ENCODE measurements at regions not wholly inside any gene's neighbourhood (a gene's known extent, or its start where the extent isn't known, plus 50 kb on each side); places are given as distances from the start of the nearest gene placed in this dataset.

DNA sequence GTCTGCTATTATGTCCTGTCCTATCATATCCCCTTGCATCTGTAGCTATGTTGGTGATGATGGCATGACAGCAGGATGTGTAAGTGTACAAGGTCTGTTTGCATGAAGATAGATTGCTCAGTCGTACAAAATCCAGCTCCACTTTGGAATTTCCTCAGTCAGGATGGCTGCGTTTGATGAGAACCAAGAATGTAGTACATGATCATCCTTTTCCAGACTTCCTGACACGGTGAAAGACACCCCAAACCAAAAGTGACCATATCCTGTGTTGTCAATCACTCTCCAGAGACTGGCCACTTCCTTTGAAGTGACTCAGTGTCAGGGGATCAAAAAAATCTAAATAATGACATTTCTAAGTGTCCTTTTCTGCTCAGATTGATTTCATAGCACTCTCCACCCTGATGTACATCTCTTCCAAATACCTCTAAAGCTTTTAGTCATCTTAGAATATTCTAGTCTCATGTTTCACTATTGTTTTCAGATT, 213.4 kb downstream of the PLK2 start:
- DNase-seq: no peak

DNA sequence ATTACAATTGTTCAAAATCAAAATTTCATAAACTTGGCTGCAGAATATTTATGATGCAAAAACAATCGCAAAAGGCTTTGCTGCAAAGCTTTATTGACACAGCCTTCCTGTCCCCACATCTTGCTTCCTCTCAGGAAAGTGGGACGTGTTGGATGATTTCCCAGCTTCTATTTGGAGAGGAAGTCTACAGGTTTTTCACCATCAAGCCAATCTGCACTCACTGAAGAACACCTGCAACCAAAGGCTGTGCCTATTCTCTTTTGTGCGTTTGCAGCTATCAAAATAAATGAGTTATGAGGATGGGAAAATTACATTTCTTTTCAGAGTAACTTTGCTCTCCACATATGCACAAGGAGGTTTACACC, 214.4 kb downstream of the PLK2 start:
- no peak for DNase-seq

DNA sequence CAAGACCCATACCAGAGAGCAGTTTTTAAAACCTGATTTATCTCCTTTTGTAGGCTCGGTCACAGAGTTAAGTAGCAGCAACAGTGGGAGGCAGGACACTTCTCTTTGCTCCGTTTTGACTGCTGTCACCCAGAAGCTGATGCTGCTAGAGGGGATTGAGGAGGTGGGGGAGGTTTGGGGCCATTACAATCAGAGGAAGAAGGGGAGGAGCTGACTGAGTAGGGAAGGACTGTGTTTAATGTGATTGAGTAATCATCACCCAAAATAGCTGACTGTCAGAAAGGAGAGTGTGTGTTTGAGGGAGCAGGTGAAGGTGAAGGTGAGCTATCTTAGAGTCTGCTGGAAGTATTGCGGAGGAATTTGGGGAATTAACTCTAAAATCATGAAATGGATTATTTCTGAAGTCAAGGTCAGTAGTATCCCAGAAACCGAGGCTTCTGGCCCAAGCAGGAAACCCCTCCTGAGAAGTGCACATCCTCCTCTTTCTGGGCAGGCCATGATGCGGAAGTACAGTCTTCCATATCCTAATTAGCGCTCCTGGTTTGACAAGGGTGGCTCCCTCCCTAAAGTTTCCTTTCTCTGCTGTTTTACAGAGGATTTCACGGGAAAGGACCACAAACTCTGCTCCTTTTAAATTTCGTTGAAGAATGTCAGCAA, 214.9 kb downstream of the PLK2 start:
- DNase-seq: no peak

DNA sequence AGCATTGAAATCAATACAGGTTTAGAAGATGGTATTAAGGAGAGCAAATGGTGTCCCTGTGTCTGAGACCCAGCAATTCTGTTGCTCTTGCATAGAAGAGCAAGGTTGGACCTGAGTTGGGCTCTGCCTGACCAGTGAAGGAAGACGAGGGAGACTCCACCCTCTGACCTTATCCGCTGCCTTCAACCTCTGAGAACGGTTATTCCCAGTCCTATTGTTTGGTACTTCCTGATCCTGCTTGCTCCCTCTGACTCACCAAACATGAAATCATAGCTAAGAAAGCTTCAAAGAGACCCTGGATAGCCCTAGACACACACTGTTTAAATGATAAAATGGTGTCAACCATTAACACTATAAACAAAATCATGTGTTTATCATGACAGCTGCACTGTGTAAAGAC, 218.5 kb downstream of the PLK2 start:
- no peak for DNase-seq

DNA sequence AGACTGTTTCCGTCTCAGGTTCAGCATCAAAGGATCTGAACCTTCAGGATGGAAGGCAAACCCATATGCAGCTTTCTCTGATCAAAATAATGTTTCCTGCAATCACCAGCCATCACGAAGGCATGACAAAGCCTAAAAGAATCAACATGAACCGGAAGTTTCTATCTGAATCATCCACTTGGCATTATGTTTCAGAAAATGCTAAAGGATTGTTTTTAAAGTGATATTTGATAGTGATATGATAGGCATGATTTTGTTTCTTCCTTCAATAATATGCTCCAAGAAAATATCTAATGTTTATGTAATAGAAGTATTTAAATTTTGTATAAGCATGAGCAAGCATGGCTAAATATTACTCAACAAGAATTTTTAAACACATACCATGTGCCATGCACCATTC, 219.6 kb downstream of the PLK2 start:
- no peak for DNase-seq

DNA sequence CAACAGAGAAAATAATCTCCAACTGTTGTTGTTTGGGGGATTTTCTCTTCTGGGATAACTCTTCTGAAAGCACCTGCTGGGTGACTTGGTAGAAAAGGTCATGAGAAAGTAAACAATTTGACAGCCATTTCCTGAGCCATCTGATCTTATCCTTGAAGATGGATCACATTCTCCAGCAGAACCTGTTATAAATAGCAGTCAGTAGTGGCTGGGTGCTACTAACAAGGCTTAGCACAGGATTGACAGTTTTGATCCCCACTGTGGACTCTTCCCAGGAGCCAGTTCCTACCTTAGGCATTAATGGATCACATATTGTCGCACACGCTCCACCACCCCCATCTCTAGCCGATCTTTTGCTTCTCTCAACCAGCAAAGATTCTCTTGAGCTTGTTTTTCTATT, 220.2 kb downstream of the PLK2 start:
- DNase-seq: no peak

DNA sequence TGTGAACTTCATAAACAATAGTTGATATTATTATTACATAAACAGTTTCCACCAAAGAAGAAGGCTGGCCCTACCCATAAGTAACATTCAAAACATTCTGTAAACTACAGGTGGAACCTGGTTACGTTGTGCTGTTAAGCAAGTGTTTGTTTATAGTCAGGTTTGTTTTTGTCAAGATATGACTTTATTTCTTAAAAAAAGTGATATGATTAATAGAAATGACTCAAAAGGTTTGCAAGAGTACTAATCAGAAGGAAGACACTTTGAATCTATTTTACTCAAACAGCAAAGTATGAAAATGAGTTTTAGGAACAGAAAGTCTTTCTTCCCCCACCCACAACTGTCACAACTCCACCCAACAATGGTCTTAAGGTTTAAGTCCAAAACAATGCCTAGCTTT, 220.8 kb downstream of the PLK2 start:
- DNase-seq: no peak

DNA sequence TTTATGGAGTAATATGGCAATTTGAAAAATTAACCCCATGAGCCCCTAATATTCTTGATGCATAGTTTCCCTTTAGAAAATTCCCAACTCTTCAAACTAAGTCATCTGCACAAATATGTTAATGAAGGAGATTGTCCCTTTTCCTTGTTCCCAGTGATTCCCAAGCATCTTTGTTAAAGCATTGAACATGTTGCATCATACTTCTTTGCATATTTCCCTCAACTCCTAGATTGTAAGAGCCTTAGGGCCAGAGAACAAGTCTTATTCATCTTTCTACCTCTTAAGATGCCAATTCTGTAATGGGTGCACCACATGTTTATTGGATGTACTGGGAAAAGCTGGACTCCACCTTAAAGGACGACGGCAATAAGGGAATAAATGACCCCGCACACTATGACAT, 223.4 kb downstream of the PLK2 start:
- DNase-seq: no peak

DNA sequence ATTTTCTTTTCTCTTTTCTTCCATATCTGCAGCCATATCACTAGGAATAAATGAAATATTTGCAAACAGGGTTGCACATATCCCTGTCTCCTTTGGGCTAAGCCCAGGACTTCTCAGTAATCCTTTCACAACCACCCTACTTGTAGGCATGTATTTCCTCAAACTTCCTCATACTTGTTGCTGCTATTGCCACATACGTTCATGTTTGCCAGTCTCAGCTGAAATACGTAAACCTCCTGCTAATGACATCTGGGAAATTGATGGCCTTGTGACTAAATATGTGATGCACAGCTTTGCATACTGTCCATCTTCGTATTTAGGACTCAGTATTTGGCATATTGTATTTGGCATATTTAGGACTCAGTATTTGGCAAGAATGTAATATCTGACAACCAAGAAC, 224.6 kb downstream of the PLK2 start:
- DNase-seq: no peak

DNA sequence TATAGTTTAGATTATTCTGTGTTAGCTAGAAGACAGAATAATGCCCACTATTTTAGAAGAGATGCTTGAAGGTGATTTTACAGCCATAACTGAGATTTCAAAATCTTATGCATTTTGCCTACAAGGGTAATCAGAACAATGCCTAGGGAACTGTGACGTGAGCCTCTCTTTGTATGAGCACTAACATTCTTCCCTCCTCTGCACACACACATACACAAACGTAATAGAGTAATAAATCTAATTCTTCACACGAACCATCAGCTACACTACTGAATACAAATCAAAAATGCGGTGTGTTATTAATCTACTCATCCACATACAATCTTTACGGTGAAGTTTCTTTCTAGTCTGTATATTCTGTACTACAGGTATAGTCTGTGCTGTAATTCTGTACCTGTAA, 227.8 kb downstream of the PLK2 start:
- DNase-seq: no peak

DNA sequence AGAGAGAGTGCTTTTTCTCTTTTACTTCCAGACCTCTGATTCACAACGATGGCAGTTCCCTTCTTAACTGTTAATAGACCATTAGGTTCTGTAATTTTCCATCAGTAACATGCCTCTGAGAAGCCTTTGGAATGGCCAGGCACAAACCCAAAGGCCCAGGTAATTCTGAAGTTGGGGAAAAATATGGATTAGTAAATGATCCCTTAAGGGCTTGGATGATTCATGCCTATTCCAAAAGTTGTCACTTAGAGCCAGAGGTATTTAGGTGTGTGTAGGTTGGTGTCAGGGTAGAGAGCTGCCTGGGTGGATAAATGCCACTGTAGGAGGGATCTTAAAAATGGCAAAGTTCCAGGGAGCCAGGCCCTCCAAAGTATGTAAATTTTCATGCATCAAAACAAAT, 228.8 kb downstream of the PLK2 start:
- DNase-seq: no peak

DNA sequence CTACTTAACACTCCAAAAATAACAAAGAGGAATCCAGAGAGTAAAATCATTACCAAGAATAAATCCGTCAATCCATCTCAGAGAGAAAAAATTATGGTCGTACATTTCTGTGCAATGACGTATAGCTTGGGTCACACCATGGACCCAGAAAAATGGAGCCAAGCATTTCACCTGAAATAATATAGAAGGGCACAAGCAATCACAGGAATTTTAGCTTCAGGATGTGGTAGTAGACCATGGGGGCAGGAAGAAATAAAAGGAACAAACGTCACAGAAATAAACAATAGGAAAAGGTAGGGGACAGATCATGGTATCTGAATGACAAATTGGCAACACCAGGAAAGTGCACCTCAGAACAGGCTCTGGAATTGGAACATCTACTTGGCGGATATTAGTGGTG, 231.0 kb downstream of the PLK2 start:
- no peak for DNase-seq

DNA sequence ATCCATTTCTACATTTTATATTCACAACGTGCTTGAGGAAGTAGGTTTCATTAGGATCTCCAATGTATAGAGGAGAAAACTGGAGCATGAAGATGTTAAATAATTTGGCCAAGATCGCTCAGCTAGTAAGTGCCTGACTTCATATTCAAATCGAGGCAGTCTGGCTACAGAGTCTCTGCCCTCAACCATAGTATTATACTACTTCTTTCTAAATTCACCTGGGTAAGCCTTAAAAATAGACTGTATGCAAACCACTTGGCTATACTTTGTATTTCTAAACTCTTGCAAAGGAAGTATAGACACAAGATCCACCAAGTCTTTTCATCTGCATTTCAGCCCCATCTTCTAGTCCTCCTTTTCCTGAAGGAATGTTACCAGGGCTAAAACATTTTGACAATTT, 232.0 kb downstream of the PLK2 start:
- no peak for DNase-seq

DNA sequence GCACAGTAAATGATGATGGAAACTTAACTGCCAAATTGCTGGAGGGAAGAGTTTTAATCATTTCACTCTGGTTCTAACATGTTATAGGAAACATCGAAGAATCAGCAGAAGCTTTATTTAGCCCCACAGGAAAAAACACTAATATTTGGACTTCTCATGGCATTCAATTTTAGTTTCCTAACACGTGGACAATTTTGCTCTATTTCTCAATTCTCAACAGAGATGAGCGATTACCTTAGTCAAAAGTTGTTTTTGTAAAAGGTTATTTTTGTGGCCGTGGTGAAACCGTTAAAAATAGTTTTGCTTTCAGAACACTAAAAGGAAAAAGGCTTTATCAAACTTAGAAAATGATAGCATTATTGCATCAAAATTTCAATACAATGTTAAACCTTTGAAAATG, 235.2 kb downstream of the PLK2 start:
- DNase-seq: no peak

DNA sequence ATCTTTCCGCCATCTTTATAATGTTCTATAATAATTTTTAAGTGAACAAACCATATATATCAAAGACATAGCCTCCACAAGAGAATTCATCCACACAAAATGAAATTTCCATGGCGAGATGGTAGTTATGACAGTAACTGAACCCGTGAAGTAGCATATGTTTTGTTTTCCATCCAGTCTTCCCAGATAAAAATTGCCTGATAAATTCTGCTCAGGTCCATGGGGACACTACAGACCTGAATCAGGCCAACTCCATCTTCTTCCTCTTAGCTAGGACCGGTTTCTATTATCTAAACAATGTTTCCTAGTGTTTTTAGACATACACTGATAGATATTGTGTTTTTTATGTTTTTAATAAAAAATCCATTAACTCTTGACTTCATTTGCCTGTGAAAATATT, 235.7 kb downstream of the PLK2 start:
- DNase-seq: no peak

DNA sequence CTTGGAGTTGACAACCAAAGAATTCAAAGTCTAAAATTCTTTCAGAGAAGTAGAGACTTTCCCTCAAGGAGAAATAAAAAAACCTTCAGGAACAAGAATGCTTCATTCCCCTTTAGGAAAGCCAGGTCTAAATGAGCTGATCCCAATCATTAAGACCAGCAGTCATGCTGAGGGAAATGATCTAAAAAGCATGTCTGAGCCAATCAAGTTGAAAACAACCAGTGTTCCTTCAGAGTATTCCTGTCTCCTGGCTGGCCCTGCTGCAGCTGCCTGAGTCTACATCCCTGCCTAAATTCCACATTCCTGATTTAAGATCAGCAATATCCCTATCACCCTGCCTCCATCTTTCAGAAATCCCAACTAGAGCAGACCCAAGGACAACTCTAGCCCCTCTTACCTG, 244.5 kb downstream of the PLK2 start:
- DNase-seq: no peak

DNA sequence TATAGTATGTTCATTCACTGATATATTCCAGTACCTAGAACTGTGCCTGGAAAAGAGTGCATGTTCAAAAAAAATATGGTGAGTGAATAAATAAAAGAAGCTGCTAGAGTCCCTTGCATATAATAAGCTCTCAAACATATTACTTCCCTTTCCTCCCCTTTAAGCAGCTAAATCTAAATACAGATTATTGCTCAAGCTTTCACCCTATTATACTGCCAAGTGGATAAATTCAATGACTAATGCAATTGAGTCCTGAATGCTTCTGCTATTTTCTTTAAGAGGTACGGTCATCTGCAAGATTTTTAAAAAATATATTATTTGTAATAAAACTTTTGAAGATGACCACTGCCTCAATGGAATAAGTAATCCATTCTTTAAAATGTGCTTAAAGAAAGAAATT, 248.4 kb downstream of the PLK2 start:
- no peak for DNase-seq

DNA sequence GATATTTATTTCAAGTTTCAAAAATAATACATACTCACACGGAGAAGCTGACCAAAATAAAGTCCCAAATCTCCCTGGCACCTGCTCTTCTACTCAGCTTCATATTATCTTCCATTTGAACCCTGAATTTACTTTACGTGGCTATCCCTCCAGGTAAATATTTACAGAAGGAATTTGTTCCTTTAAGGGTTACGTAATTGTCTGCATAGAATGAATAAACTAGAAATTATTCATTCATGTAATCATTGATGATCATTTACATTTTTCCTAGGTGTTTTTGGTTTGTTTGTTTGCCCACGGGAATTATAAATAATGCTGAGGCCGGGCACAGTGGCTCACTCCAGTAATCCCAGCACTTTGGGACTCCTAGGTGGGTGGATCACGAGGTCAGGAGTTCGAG, 251.2 kb downstream of the PLK2 start:
- DNase-seq: no peak

DNA sequence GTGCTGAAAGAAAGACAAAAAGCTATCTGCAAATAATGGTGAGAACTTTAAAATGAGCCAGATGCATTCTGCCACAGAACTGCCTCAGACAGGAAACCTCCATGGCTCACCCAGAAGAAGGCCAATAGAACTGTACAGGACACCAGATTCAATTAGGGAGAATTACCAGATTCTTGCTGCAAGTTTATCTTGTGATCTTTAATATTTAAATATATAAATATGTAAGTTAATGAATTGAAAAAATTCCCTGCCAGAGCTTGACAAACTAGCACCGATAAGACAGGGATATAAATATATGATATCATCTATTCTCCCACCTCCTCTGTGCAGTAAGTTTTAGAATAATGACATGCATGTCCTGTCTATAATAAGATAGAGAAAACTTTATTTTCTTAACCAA, 252.8 kb downstream of the PLK2 start:
- no peak for DNase-seq

DNA sequence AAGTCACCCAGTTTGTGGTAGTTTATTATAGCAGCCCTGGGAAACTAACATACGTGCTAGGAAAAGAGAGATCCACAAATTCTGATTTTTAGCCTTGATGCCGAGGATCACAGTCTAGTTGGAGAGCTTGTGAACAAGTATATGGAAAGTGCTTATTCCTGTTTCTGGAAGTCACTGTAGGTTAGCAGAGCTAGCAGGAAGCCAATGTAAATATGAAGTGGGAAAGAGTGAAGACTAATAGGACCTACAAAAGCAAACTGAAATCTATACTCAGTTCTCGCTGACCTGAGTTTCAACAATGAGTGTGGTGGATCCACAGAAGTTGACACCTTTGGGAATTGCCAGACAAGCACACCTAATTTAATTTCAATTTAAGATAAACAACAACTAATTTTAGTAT, 254.9 kb downstream of the PLK2 start:
- no peak for DNase-seq

DNA sequence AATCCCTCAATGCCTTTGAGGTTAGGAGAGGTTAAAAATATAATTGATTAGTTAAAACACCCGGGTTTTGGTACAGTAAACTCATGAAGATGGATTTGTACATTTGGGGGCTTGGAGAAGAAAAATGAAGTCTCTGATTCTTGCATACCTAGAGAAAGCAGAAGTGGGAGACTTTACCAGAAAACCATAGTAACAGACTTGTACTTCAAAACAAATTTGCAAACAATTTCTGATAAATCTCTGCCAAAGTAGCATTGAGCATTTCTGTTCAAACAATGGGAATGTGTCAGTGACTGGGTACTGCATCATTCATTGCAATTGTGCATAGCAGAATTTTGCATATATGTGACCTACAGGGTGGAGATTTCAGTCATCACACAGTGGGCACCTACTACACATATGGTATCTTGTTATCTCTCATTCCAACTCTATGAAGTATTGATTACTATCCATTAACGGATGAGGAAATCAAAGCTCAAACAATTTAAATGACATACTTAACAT, 256.9 kb downstream of the PLK2 start:
- no peak for DNase-seq

DNA sequence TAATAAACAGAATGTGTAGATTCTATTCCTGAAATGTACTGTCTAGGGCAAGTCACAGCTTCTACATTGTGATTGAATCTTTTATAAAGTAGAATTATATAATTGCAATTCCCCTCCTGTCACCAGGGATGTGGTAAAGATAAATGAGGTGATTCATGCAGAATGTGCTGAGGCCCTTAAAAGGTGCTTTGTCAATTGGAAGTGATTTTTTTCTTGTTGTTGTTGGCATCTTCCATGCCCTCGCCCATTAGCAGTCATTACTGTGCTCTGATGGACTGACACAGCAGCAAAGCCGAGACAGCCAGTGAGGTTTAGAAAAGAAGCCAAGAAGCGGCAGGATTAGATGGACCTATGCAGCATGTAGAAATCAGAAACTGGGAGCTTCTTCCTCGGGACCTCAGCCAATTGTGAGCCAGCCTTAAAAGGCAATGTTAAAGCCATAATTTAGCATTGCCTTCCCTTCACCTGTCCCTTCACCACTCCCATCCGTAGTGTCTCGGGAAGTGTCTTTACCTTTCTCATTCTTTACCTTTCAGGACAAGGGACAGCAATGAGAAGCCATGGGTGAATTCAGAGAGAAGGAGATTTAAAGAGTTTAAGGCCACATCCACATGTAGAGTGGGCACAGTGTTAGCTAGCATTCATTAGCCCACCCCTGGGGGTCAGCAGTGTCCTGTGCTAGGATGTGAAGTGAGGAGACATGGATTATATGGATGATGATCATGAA, 257.8 kb downstream of the PLK2 start:
- no peak for DNase-seq

DNA sequence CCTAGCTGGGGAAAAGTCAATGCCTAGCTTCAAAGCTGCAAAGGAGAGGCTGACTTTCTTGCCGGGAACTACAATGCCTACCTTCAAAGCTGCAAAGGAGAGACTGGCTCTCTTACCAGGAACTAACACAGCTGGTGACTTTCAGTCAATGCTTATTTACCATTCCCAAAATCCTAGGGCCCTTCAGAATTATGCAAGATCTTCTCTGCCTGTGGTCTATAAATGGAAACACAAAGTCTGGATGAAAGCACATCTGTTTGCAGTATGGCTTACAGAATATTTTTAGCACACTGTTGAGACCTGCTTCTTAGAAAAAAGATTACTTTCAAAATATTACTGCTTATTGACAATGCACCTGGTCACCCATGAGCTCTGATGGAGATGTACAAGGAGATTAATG, 259.4 kb downstream of the PLK2 start:
- DNase-seq: no peak

DNA sequence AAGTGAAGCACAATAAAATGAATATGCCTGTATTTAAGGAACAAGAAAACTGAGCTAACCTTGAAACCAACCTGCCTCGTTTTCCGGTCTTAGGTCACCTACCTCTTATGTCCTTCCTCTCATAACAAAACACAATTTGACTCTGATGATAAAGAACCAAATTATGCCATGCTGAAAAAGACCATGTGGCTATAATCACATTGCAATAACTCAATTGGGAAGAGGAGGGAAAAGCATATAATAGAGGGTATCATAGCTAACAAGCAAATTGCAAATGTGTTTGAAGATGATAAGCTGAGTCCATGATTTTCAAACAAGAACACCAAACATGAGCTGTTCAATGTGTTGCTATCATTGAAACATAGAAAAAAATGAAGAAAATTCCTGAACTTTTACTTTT, 260.8 kb downstream of the PLK2 start:
- no peak for DNase-seq

DNA sequence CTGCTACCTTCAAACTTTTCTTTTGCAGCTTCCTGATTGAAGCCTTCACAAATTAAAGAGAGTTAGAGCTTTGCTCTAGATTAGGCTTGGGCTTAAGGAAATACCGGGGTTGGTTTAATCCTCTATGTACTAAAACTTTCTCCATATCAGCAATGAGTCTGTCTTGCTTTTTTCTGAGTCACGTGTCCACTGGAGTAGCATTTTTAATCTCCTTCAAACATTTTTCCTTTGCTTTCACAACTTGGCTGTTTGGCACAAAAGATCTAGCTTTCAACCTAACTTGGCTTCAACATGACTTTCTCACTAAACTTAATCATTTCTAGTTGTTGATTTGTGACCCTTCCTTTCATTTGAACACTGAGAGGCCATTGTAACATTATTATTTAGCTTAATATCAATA, 261.6 kb downstream of the PLK2 start:
- no peak for DNase-seq

All from C1 segment of cervical spinal cord (tissue), 14 donors.